ENCODE measurements at regions not wholly inside any gene's neighbourhood (a gene's known extent, or its start where the extent isn't known, plus 50 kb on each side); places are given as distances from the start of the nearest gene placed in this dataset.

DNA sequence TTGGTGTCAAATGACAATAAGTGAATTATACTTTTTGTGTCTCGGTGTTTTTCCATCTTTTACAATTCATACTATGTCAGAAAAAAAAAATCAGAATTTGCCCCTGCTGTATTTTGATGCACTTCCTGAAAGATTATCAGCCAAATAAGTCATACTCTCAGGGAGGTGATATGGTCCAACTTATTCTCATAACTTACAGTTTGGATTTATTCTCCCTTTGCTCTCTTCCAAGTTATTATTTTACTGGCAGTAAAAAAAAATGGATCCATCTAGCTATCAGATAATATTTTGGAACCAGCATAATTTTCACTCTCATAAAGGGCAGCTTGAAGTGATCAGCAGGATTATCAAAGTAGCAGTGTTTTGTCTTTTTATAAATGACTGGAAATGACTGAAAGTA lies 337.1 kb downstream of the BMPER start:
- no peaks in the 10 kb centered on the region for H3K9me3 ChIP-seq (ENCODE audit: control insufficient read depth, low read depth, low read length)
- Mint-ChIP-seq H3K4me1 (0 out of 4 replicates have a peak, but pooled peaks cover 0 to 2% of the 10 kb centered on the region in 2 experiments), H3K4me3 (no peak overlapping the region), H3K9me3 (no peaks in the 10 kb centered on the region), H3K27ac (no peak overlapping the region), H3K36me3 (ENCODE audit: insufficient read depth in 1 of 3, low read depth in 3 of 3) (no peaks in the 10 kb centered on the region), H3K27me3 (ENCODE audit: low read depth) (no peaks in the 10 kb centered on the region)
- no CpG with 5 or more reads among the region's 1 CpG for WGBS (ENCODE audit: extremely low coverage, insufficient read length, low lambda C conversion rate)
- H2AFZ ChIP-seq (ENCODE audit: low read length): no peak overlapping the region
- no peak overlapping the region for H3K27ac ChIP-seq (ENCODE audit: insufficient read length, low read depth, low read length)
- H3K18ac ChIP-seq (ENCODE audit: insufficient read length, low read depth, low read length): no peak overlapping the region
- TF ChIP-seq, protein P1, sequence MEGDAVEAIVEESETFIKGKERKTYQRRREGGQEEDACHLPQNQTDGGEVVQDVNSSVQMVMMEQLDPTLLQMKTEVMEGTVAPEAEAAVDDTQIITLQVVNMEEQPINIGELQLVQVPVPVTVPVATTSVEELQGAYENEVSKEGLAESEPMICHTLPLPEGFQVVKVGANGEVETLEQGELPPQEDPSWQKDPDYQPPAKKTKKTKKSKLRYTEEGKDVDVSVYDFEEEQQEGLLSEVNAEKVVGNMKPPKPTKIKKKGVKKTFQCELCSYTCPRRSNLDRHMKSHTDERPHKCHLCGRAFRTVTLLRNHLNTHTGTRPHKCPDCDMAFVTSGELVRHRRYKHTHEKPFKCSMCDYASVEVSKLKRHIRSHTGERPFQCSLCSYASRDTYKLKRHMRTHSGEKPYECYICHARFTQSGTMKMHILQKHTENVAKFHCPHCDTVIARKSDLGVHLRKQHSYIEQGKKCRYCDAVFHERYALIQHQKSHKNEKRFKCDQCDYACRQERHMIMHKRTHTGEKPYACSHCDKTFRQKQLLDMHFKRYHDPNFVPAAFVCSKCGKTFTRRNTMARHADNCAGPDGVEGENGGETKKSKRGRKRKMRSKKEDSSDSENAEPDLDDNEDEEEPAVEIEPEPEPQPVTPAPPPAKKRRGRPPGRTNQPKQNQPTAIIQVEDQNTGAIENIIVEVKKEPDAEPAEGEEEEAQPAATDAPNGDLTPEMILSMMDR (conservative IDR thresholded peaks at IDR 0.05): no peak
- no peak overlapping the region for H3K4ac ChIP-seq (ENCODE audit: low read depth, low read length)
- no peak overlapping the region for H2BK5ac ChIP-seq (ENCODE audit: insufficient read length, low read length)
- no peak overlapping the region for H3T11ph ChIP-seq (ENCODE audit: low read length)
- no peaks in the 10 kb centered on the region for H3K79me2 ChIP-seq (ENCODE audit: insufficient read depth, low read length)
- H3K23me2 ChIP-seq (ENCODE audit: insufficient read length, low read depth, low read length, poor library complexity, severe bottlenecking): no peaks in the 10 kb centered on the region
- H2BK15ac ChIP-seq (ENCODE audit: low read depth, low read length): no peak overlapping the region
- H2AK5ac ChIP-seq (ENCODE audit: insufficient read length, low read length): no peak overlapping the region
- H2BK20ac ChIP-seq (ENCODE audit: low read depth, low read length, poor library complexity, severe bottlenecking): no peak overlapping the region
- H4K8ac ChIP-seq (replicated peaks; ENCODE audit: insufficient read length, low read depth, low read length): no peak overlapping the region
- no peak overlapping the region for H2BK120ac ChIP-seq (ENCODE audit: low read depth, low read length, poor library complexity, severe bottlenecking)
- H3K27me3 ChIP-seq (ENCODE audit: insufficient read depth, low read length): no peaks in the 10 kb centered on the region
- no peaks in the 10 kb centered on the region for H4K20me1 ChIP-seq (ENCODE audit: control insufficient read depth, insufficient read depth, insufficient read length)
- no peak for DNase-seq
- no peak overlapping the region for H2BK12ac ChIP-seq (ENCODE audit: insufficient read length, low read depth, low read length)
- no peak overlapping the region for H3K23ac ChIP-seq (ENCODE audit: insufficient read length, low read depth, low read length)
- no peak overlapping the region for H3K9ac ChIP-seq (ENCODE audit: extremely low read depth, insufficient read length, low read length)
- H3K56ac ChIP-seq (ENCODE audit: insufficient read length, low read depth, low read length): no peak overlapping the region
- no peak overlapping the region for H4K91ac ChIP-seq (ENCODE audit: insufficient read length, low read depth, low read length)
- H3K14ac ChIP-seq (ENCODE audit: insufficient read depth, low read length): no peak overlapping the region
- H4K5ac ChIP-seq (ENCODE audit: insufficient read length, low read depth, low read length): no peak overlapping the region
- no peaks in the 10 kb centered on the region for H3K4me1 ChIP-seq (ENCODE audit: insufficient read depth, low read length)
- H3K79me1 ChIP-seq (ENCODE audit: insufficient read depth, low read depth, low read length, poor library complexity, severe bottlenecking): no peaks in the 10 kb centered on the region
- no peak overlapping the region for H3K4me2 ChIP-seq (ENCODE audit: insufficient read depth, insufficient read length, low read length)

Measured in H9 (cell line).